ENCODE measurements at regions not wholly inside any gene's neighbourhood (a gene's known extent, or its start where the extent isn't known, plus 50 kb on each side); places are given as distances from the start of the nearest gene placed in this dataset.

DNA sequence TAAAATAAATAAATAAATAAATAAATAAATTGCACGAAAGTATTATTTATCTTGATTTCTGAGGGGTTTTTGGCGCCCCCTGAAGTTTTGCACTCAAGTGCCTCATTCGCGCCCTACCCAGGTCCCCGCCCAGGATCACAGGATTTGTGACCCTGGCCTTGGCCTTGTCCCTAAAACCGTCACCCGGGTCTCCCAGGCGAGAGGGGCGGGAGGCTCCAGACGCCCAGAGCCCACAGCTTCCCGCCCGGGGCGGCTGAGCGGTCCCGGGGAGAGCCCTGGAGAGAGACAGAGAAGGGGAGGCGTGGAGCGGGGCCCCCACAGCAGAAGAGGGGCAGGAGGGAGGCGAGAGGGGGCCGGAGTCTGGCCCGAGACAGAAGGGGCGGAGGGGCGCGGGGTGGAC is 91.8 kb upstream of the CASZ1 start:
- DNase-seq (ENCODE audit: low read depth), result no peak
- TF ChIP-seq, protein P1, sequence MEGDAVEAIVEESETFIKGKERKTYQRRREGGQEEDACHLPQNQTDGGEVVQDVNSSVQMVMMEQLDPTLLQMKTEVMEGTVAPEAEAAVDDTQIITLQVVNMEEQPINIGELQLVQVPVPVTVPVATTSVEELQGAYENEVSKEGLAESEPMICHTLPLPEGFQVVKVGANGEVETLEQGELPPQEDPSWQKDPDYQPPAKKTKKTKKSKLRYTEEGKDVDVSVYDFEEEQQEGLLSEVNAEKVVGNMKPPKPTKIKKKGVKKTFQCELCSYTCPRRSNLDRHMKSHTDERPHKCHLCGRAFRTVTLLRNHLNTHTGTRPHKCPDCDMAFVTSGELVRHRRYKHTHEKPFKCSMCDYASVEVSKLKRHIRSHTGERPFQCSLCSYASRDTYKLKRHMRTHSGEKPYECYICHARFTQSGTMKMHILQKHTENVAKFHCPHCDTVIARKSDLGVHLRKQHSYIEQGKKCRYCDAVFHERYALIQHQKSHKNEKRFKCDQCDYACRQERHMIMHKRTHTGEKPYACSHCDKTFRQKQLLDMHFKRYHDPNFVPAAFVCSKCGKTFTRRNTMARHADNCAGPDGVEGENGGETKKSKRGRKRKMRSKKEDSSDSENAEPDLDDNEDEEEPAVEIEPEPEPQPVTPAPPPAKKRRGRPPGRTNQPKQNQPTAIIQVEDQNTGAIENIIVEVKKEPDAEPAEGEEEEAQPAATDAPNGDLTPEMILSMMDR (IDR thresholded peaks at IDR 0.05; ENCODE audit: low read length, missing control alignments), result no peak
- no peak overlapping the region for H3K4me3 ChIP-seq (replicated peaks; ENCODE audit: low read depth, low read length)

DNA sequence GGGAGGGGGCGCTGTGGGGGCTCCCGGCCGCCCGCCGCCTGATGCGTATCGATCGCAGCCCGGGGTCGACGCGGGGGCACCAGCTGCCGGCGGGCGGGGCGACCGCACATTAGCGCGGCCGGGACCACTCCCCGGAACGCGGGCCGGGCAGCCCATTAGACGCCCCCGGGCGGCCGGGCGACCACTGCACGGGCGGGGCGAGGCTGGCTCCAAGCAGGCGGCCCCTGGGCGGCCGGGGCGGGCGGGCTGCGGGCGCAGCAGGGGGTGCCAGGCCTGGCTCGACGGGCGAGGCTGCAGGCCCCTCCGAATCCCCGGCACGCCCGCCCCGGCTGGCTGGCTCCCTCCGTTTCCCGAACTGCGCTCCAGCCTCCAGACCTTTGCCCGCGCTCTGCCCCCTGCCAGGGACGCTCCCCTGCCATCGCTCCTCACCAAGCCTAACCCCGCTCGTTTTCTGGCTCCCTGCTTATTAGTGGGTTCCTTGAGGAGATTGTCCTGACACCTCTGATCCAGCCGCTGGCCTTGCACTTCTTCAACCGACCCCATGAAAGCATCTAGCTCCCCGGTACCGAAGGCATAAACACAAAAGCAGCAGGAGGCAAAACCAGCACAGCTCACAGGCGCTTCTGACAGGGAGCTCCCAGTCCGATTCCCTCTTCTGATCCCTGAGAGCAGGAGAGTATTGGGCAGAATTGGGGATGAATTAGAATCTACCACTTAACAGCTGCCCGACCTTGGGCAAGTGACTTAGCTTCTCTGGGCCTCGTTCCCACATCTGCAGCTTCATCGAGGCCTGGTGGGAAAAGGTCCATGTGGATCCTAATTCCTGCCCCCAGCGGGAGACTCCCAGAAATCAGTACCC is 92.6 kb upstream of the CASZ1 start:
- no peak for DNase-seq (ENCODE audit: low read depth)
- H3K4me3 ChIP-seq (replicated peaks; ENCODE audit: low read depth, low read length), result no peak overlapping the region
- TF ChIP-seq, protein P1 (IDR thresholded peaks at IDR 0.05; ENCODE audit: low read length, missing control alignments), result no peak

DNA sequence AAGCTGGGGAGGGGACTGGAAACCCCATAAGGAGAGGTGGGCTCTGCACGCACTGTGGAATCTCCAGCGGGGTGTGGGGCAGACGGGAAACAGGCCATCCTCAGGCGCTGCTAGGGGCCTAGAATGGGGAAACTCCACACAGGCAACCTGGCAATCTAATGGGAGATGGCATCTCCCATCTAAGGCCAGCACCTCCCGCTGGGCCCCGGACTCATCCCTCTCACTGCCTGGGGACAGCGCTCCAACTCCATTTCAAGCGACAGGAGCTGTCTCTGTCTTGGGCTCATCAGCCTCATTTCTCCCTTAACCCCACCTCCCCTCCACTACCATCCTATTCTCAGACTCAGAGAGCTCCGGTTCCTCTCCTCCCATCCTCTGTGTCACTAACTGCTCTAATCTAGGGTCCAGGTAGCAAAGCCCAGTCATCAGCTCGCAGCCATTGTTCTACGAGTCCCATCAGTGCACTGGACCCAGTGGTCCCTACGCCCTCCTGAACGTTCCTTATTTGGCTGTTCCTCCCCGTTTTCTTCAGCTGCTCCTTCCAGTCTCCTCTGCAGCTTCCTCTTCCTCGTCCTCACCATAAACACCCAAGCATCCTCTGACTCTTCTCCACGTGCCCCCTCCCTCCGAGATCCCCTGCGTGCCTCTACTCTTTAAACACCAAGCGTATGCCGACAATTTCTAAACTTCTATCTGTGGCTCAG is 93.4 kb upstream of the CASZ1 start:
- TF ChIP-seq, protein P1 (IDR thresholded peaks at IDR 0.05; ENCODE audit: low read length, missing control alignments), result no peak
- DNase-seq (ENCODE audit: low read depth), result no peak

DNA sequence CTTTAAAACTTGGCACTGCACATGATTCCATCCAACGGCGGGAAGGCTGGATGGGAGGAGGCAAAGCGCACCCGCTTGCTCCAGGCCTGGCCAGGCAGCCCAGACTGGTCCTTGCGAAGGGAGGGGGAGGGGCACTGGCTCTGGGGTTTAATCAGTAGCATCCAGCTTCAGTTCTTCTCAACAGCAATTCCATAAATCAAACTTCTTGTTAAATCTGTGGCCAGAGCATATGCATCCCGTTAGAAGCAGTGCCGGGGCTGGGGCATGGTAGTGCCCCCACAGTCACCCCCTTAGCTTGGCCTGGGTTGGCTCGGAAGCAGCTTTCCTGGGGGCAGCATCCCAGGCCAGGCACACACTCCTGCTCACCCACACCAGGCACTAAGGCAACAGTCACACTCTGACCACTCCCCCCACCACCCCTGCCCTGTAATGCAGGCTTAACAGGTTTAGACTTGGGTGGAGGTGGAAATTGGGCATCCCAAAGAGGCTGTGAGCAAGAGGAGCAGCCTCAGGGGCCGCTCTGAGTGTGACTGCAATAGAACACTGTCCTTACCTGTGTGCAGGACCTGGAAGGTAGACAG is 94.1 kb upstream of the CASZ1 start:
- TF ChIP-seq, protein P1 (IDR thresholded peaks at IDR 0.05; ENCODE audit: low read length, missing control alignments), result no peak
- no peak for DNase-seq (ENCODE audit: low read depth)

More for the DNA sequence above, 93.4 kb upstream of the CASZ1 start:
- H3K4me3 ChIP-seq (replicated peaks; ENCODE audit: low read depth, low read length), result no peak overlapping the region

DNA sequence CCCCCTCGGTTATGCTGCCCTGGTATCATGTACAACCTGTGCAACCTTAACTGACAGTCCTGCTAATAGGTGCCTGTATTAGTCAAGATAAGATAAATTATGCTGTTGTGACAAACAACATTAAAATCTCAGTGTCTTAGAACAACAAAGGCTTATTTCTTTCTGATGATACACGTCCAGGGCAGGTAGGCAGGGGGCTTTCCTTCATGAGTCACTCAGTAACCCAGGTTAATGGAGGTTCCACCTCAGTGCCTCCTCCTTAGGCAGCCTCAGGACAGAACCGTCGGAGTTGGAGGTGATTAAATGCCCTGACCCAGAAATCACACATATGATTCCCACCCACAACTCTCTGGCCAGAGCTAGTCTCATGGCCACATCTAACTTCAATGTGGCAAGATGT is 94.6 kb upstream of the CASZ1 start:
- no peak overlapping the region for H3K4me3 ChIP-seq (replicated peaks; ENCODE audit: low read depth, low read length)
- TF ChIP-seq, protein P1 (IDR thresholded peaks at IDR 0.05; ENCODE audit: low read length, missing control alignments), result no peak
- no peak for DNase-seq (ENCODE audit: low read depth)

More for the DNA sequence above, 94.1 kb upstream of the CASZ1 start:
- no peak overlapping the region for H3K4me3 ChIP-seq (replicated peaks; ENCODE audit: low read depth, low read length)

DNA sequence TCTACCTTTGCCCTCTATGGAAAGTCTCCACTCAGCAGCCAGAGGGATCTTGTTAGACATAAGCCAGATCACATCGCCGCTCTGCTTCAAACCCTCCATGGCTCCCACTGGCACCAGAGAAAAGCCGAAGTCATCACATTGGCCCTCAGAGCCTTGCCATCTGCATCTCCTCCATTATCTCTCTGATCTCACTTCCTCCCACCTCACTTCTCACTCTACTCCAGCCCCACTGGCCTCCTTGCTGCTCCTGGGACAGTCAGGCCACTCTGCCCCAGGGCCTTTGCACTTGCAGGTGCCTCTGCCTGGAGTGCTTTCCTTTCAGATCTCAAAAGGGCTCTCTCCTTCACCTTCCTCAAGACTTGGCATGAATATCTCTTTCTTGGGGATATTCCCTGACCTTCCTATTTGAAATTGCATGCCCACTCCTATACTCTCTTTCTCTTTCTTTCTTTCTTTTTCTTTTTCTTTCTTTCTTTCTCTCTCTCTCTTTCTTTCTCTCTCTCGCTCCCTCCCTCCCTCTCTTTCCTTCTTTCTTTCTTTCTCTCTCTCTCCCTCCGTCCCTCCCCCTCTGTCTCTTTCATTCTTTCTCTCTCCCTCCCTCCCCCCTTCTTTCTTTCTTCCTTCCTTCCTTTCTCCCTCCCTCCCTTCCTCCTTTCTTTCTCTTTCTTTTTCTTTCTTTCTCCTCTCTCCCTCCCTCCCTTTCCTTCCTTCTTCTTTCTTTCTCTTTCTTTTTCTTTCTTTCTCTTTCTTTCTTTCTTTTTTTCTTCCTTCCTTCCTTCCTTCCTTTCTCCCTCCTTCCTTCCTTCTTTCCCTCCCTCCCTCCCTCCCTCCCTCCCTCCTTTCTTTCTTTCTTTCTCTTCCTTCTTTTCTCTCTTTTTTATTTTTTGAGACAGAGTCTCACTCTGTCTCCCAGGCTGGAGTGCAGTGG is 96.0 kb upstream of the CASZ1 start:
- H3K4me3 ChIP-seq (replicated peaks; ENCODE audit: low read depth, low read length), result no peak overlapping the region
- TF ChIP-seq, protein P1 (IDR thresholded peaks at IDR 0.05; ENCODE audit: low read length, missing control alignments), result no peak
- DNase-seq (ENCODE audit: low read depth), result no peak

All from fibroblast of pulmonary artery (primary cell).